GM18907 (cell line): ENCODE measurements at regions not wholly inside any gene's neighbourhood (a gene's known extent, or its start where the extent isn't known, plus 50 kb on each side); places are given as distances from the start of the nearest gene placed in this dataset.

Experiments
- ATAC-seq: cut with Tn5 transposase; IDR thresholded peaks from one replicate; pipeline ENCODE4 v1.9.1; 2021; ENCODE audit warnings: mild to moderate bottlenecking, moderate library complexity; ENCODE audit not compliant: unreplicated experiment

- ATAC-seq, result no peak
Observed at GRCh38 chr6:41469156-41470028, 76.8 kb upstream of the FOXP4 start.

GRCh38 chr6:41470029-41470330 is 76.2 kb upstream of the FOXP4 start:
- ATAC-seq, result no peak

DNA sequence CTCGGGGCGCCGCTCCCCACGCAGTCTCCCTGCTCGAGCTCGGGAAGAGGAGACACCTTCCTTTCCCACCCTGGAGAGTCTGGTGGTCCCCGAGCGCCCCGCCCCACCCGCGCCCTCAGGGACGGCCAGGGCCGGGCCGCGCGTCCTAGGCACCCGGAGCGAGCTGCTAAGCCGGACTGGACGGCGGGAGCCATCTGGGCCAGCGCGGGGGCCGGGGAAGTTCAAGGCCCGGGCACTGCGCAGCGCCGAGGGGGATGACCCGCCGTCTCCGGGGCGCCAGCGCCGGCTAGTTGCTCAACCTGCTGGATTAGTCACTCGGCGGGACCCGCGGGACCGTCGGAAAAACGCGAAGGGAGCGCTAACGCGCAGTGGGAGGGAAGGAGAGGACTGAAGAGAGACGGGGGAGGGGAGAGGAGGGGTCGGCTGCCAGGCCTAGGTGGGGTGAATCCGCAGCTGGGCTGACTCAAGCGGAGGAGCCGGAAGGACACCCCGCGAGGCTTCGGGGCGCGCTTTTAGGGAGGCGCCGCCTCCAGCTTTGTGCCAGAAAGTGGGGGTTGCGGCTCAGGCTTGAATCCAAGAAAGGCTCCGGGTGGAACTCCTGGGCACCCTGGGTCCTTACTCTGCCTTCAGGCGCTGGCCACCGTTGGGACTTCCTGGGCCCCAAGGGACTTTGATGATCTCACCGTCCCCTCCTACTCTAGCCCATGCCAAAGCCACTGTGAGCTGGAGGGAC is 75.7 kb upstream of the FOXP4 start:
- no peak for ATAC-seq

DNA sequence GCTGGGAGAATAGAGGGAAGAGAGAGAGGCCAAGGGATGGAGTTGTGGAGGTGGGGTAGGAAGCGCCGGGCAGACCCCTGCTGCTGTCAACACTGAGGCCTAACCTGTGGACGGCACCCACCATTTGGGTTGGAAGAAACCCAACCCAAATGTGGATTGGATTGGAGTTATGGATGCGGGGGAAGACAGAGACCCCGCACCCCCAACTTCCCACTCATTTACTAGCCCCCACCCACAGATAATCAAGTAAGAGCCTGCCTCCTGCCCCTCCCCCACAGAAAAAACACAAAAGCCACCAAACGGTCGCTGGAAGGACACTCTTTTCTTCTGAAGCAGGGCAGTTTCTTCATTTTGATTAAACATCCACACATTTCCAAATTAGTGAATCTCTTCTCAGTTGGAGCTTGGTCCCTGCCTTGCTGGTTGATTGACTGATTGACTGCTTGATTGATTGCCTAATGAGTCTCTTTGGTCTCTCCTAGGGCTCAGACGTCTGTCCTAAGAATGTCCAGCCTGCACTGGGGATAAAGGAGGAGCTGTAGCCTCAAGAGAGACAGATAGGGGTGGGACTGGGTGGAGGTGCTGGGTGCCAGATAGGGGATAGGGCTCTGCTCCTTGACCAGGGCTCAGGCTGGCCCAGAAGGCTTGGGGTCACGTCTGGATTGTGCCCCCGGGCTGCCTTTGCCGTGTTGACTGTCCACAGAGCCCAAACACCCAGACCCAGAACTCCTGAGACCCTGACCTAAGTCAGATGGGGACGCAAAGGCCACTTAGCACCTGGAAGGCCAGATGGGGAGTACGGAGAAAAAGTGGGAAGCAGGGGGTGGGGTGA is 74.9 kb upstream of the FOXP4 start:
- ATAC-seq, result no peak

- no peak for ATAC-seq
Observed at GRCh38 chr6:41474213-41474933, 71.8 kb upstream of the FOXP4 start.

- ATAC-seq, result no peak
Observed at GRCh38 chr6:41475164-41475563, 71.0 kb upstream of the FOXP4 start.

- ATAC-seq, result no peak
Observed at GRCh38 chr6:41475737-41476357, 70.3 kb upstream of the FOXP4 start.

GRCh38 chr6:41476401-41476800 is 69.8 kb upstream of the FOXP4 start:
- ATAC-seq, result no peak

- ATAC-seq, result no peak
Observed at GRCh38 chr6:41477572-41477971, 68.6 kb upstream of the FOXP4 start.

DNA sequence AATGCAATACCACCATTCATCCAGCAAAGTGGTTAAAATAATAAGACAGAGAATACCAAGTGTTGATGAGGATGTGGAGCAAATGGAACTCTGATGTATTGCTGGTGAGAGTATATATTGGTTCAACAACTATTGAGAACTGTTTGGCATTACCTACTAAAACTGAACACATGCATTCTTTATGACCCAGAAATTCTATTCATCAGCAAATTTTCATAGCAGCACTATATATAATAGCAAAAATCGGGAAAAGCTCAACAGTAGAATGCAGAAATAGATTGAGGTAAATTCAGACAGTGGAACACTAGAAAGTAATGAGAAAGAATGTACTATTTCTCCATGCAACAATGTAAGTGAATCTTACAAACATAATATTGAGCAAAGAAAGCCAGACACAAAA is 62.2 kb upstream of the FOXP4 start:
- ATAC-seq, result no peak

DNA sequence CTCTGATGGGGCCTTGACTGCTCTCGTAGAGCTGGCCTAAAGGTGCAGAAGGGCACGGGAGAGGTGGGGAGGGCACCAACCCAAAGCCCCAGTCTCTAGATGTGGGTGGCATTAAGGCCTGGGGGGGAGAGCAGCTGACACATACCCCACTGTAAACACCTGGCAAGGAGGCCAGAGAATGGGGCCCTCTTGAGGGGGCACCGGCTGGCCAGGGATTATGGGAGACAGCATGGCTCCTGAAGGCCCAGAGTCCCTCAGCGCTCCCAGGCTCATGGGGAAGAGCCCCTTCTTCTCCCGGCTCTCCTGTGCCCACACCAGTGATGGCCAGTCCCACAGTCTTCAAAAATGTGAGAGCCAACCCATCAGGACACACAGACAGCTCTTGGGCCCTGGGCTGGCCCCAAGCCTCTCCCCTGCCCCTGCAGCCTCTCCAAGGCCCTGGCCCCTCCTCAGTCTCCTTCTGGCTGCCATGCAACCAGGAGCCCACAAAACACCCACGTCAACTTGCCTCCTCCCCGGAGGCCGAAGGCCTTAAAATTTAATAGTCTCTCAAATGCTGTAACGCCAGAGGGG is 58.2 kb upstream of the FOXP4 start:
- no peak for ATAC-seq

GRCh38 chr6:41488433-41489119 is 57.6 kb upstream of the FOXP4 start:
- no peak for ATAC-seq

DNA sequence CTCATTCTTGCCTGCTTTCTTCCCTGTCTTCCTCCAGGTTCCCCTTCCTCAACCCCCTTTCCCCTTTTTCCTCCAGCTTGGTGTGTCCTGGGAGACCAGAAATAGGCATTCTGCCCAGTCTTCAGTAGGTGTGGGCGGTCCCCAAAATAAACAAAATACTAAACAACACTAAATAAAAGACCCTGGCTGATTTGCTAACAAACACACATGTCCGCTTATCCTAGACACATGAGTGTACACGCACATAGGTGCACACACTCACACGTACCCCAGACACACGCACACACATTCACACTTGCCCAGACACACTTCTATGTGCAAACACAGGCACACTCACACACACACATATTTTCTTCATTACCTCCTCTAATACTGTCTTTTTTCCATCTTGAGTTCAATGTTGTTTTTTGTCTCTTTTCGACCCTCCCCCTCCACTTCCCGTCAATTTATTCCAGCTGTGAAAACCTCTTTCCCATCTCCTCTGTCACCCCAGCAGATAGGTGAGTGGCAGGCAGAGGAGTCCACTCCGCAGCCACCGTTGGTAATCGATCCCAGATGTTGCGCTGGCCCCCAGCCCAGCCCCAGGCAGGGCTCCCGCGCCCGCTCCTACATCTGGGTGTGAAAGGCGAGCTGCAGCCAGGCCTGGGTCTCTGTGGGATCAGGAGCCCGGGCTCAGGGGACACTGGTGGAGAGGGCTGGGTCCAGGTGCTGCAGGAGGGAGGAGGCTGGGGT is 56.9 kb upstream of the FOXP4 start:
- no peak for ATAC-seq

DNA sequence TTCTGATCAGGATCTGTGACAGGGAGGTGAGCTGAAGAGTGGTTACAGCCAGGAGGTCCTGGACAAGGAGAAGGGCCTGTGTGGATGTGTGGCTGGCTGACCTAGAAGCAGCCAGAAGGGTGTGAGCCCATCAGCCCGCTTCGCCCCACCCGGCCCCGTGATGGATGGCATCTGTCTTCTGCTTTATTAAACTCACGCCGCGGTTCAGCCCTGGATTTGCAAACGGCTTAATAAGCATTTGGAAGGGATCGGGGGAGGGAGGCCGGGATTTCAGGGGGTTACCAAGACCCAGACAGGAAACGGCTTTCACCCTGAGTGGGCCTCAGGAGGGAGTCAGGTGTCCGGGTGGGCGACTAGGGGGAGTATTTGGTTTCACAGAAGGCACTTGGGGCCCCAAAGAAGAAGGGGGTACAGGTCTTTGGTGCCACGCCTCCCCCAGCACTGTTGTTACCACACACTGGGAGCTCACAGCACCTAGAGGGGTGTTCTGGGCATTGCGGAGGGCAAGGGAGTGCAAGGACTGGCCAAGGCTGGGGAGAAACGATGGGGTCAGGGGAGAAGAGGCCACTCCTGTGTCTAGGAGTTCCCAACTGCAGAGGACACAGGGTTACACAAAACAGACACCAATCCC is 53.8 kb upstream of the FOXP4 start:
- no peak for ATAC-seq

DNA sequence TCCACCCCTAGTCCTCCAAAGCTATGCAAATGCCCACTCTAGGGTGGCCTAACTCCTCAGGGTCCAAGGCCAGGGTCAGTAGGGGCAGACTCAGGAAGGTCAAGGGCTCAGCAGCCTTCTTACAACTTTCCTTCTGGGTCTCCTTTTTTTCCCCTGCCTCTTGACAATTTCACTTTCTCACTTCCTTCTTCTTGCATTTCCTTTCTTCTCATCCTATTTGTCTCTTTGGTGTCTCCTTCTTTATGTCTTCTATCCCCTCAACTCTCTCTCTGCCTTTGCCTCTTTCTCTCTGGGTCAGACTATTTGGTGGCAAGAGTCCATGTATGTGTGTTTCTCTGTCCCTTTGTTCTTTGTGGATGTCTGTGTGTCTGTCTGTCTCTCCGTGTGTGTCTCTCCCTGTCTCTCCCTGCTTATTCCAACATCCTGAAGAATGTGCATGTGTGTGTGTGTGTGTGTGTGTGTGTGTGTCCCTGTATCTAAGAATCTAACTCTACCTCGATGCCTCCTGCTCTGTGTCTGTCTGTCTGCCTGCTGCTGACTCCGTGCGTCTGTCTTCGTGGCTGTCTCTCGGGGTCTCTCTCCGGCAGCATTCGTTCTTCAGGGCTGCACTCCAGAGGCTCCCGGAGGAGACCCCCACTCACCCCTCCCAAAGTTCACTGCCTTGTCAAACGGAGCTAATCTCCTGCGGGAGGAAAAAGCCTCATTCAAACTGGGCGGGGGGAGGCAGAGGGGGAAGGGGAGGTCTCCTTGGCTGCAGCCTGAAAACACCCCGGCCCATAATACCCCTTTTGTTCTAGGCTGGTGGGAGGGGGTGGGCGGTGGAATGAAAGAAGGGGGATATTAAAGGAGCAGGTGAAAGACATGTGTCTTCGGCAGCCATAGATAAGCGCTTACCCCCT is 51.7 kb upstream of the FOXP4 start:
- no peak for ATAC-seq
